RWPE1 (cell line): ENCODE measurements at regions not wholly inside any gene's neighbourhood (a gene's known extent, or its start where the extent isn't known, plus 50 kb on each side); places are given as distances from the start of the nearest gene placed in this dataset.

Experiments
- CTCF ChIA-PET: fragments of 350-600 bp; sonication (Branson Sonifier 250); formaldehyde crosslinking; extraction: SDS; loops from one replicate; lab custom pipeline; 2021; lab: Yijun Ruan, JAX
- POLR2A ChIA-PET: fragments of 400-600 bp; formaldehyde crosslinking; extraction: SDS; loops from one replicate; lab custom pipeline; 2020; ENCODE audit warnings: antibody characterized with exemption; ENCODE audit not compliant: low non-redundant PET; lab: Yijun Ruan, JAX
- DNase-seq: peaks from one replicate; pipeline ENCODE4 v3.0.0; 2012; ENCODE audit warnings: low spot score
- H3K27ac ChIP-seq: fragments of 450-650 bp; 2 replicates; pipeline ENCODE4 v1.5.1; 2017
- TF ChIP-seq, protein P1 (sequence below): fragments of 450-650 bp; conservative IDR thresholded peaks from 2 replicates; pipeline ENCODE4 v1.5.1; 2017; ENCODE audit warnings: low read depth, mild to moderate bottlenecking

GRCh38 chr4:56218230-56218895 lies 168.9 kb downstream of the AASDH start:
- POLR2A ChIA-PET: interaction anchor here (0.6 kb wide), 1 partner anchor 19 kb away, joined by 6 read pairs; no protein-coding TSS in a partner anchor
- no peak overlapping the region for H3K27ac ChIP-seq
- DNase-seq: no peak
- CTCF ChIA-PET: no interaction called here
- TF ChIP-seq, protein P1, sequence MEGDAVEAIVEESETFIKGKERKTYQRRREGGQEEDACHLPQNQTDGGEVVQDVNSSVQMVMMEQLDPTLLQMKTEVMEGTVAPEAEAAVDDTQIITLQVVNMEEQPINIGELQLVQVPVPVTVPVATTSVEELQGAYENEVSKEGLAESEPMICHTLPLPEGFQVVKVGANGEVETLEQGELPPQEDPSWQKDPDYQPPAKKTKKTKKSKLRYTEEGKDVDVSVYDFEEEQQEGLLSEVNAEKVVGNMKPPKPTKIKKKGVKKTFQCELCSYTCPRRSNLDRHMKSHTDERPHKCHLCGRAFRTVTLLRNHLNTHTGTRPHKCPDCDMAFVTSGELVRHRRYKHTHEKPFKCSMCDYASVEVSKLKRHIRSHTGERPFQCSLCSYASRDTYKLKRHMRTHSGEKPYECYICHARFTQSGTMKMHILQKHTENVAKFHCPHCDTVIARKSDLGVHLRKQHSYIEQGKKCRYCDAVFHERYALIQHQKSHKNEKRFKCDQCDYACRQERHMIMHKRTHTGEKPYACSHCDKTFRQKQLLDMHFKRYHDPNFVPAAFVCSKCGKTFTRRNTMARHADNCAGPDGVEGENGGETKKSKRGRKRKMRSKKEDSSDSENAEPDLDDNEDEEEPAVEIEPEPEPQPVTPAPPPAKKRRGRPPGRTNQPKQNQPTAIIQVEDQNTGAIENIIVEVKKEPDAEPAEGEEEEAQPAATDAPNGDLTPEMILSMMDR: no peak

GRCh38 chr4:56217343-56217890 lies 169.9 kb downstream of the AASDH start:
- POLR2A ChIA-PET: no interaction called here
- DNase-seq: no peak
- TF ChIP-seq, protein P1: no peak
- CTCF ChIA-PET: no interaction called here
- no peak overlapping the region for H3K27ac ChIP-seq

GRCh38 chr4:56215901-56216300 lies 171.4 kb downstream of the AASDH start:
- H3K27ac ChIP-seq: no peak overlapping the region
- TF ChIP-seq, protein P1: no peak
- CTCF ChIA-PET: no interaction called here
- POLR2A ChIA-PET: no interaction called here
- DNase-seq: peak; percentile 60

- no peak overlapping the region for H3K27ac ChIP-seq
- TF ChIP-seq, protein P1: no peak
- CTCF ChIA-PET: no interaction called here
- POLR2A ChIA-PET: no interaction called here
- DNase-seq: no peak
Measured at GRCh38 chr4:56215141-56215783, 172.0 kb downstream of the AASDH start.

- POLR2A ChIA-PET: no interaction called here
- CTCF ChIA-PET: no interaction called here
- TF ChIP-seq, protein P1: no peak
- DNase-seq: no peak
- H3K27ac ChIP-seq: no peak overlapping the region
Measured at GRCh38 chr4:56213543-56213942, 173.7 kb downstream of the AASDH start.

DNA sequence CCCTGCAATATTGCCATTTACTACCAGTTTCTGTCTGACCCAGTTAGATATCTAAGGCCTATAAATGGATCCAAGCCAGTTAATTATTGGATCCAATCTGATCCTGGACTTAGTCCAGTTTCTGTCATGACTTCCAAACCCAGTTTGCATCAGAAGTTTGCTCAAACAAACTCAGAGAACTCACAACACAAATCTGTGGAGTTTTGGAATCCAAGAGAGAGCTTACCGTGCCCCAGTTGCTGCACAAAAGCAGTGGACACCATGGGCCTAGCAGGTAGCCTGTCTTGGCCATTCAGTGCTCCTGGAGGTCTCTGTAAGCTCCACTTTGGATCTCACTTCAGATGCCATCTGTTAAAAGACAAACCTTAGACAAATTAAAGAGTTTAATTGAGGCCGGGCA lies 174.5 kb downstream of the AASDH start:
- TF ChIP-seq, protein P1: no peak
- ChIA-PET POLR2A (no interaction called here), CTCF (no interaction called here)
- H3K27ac ChIP-seq: no peak overlapping the region
- DNase-seq: no peak
